Mucosa of descending colon (tissue), 3 donors: ENCODE measurements at regions not wholly inside any gene's neighbourhood (a gene's known extent, or its start where the extent isn't known, plus 50 kb on each side); places are given as distances from the start of the nearest gene placed in this dataset.

Experiments used
- ATAC-seq: fragments of 200-7000 bp; cut with Tn5 transposase; one replicate; pipeline ENCODE4 v1.9.1; 2020; ENCODE audit warnings: mild to moderate bottlenecking, moderate library complexity
- DNase-seq, 3 donors: peaks; one replicate each; pipeline ENCODE4 v3.0.0-alpha.2; 2020
- H3K36me3 ChIP-seq: fragments of 200-600 bp; one replicate; pipeline ENCODE4 v1.8.0; 2021; ENCODE audit warnings: low read depth, mild to moderate bottlenecking
- H3K4me1 ChIP-seq: fragments of 200-600 bp; one replicate; pipeline ENCODE4 v1.8.0; 2021; ENCODE audit warnings: low read depth, mild to moderate bottlenecking
- H3K4me3 ChIP-seq: fragments of 200-600 bp; one replicate; pipeline ENCODE4 v1.8.0; 2021; ENCODE audit warnings: mild to moderate bottlenecking
- H3K9me3 ChIP-seq: fragments of 200-600 bp; one replicate; pipeline ENCODE4 v1.8.0; 2021; ENCODE audit warnings: mild to moderate bottlenecking
- intact Hi-C, 2 donors: fragments of 100-400 bp; cut with DNase I in 1 of 2; cut with micrococcal nuclease in 1 of 2; formaldehyde crosslinking; loops; one replicate each; pipeline versions ENCODE4 v1.11.0 to v1.11.1; 2022; cut with DNase I, micrococcal nuclease
- TF ChIP-seq, protein P1 (sequence below): fragments of 200-600 bp; IDR thresholded peaks from one replicate; pipeline ENCODE4 v1.8.0; 2022; ENCODE audit warnings: antibody characterized with exemption, mild to moderate bottlenecking
- donor health status: DM: no; HTN: no; CAD: no; lungs with moderate emphysema.
- donor health status: DM: no; HTN: no; CAD: no.
- donor health status: DM: no; HTN: yes; CAD: no.

DNA sequence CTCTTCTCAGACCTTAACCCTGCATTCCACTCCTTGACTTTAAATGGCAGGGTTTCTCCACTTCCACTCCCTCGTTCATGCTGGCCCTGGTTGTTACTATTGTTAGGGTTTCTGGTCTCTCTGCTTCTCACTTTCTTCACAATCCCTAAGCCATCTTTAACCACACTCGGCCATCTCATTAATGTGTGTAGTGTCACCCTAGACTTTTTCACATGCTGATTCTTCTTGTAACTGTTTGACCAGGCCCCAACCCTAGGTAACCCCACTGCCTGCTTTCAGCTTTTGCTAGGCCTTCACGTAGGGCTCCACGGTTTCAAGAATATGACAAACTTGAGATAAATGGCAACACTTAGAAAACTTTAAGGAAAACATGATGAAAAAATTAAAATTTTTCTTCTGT lies 195.1 kb downstream of the IPO8 start:
- ATAC-seq: no peak
- intact Hi-C loops: no loop called here
- no peak overlapping the region for H3K4me3 ChIP-seq
- TF ChIP-seq, protein P1, sequence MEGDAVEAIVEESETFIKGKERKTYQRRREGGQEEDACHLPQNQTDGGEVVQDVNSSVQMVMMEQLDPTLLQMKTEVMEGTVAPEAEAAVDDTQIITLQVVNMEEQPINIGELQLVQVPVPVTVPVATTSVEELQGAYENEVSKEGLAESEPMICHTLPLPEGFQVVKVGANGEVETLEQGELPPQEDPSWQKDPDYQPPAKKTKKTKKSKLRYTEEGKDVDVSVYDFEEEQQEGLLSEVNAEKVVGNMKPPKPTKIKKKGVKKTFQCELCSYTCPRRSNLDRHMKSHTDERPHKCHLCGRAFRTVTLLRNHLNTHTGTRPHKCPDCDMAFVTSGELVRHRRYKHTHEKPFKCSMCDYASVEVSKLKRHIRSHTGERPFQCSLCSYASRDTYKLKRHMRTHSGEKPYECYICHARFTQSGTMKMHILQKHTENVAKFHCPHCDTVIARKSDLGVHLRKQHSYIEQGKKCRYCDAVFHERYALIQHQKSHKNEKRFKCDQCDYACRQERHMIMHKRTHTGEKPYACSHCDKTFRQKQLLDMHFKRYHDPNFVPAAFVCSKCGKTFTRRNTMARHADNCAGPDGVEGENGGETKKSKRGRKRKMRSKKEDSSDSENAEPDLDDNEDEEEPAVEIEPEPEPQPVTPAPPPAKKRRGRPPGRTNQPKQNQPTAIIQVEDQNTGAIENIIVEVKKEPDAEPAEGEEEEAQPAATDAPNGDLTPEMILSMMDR: no peak
- no peaks in the 10 kb centered on the region for H3K36me3 ChIP-seq
- no peaks in the 10 kb centered on the region for H3K9me3 ChIP-seq
- H3K4me1 ChIP-seq: no peaks in the 10 kb centered on the region
- DNase-seq: no peak

DNA sequence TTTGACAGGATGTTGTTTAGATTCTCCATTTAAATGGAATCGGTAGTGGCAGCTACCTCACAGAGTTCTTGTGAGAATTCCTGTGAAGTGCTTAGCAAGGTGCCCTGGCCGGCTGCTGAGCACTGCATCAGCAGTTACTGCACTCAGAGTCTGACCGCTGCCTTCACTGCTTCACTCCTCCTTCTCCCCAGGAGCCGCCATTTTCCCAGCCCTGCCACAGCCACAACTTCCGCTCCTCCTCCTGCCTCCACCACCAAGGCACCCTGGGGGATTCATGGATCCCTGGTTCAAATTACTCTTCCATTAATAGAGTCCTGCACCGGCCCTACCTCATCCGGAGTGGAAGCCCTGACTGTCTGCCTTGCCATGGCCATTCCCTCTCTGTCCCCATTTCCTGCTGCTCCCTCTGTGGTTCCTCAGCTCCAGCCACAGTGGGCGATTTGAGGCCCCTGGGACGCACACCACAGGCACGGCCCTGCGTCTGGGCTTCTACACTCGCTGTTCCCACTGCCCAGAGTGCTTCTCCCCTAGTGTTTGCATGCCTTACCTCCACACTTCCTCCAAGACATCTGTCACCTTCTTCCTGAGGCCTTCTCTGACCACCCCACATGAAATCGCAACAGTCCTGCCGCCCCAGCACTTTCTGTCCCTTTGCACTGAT lies 210.3 kb downstream of the IPO8 start:
- no peaks in the 10 kb centered on the region for H3K4me1 ChIP-seq
- no peaks in the 10 kb centered on the region for H3K9me3 ChIP-seq
- no peaks in the 10 kb centered on the region for H3K36me3 ChIP-seq
- intact Hi-C loops: no loop called here
- ATAC-seq (no peak), DNase-seq (no peak)
- no peak overlapping the region for H3K4me3 ChIP-seq
- TF ChIP-seq, protein P1: no peak

GRCh38 chr12:30484658-30485057 lies 211.0 kb downstream of the IPO8 start:
- H3K4me3 ChIP-seq: no peak overlapping the region
- no peaks in the 10 kb centered on the region for H3K9me3 ChIP-seq
- no peak for ATAC-seq
- H3K4me1 ChIP-seq: no peaks in the 10 kb centered on the region
- H3K36me3 ChIP-seq: no peaks in the 10 kb centered on the region
- intact Hi-C loops: no loop called here
- TF ChIP-seq, protein P1: no peak
- no peak for DNase-seq

- no peaks in the 10 kb centered on the region for H3K36me3 ChIP-seq
- H3K4me1 ChIP-seq: no peaks in the 10 kb centered on the region
- DNase-seq: no peak
- intact Hi-C loops: no loop called here
- ATAC-seq: no peak
- no peaks in the 10 kb centered on the region for H3K9me3 ChIP-seq
- TF ChIP-seq, protein P1: no peak
- H3K4me3 ChIP-seq: no peak overlapping the region
Observed at GRCh38 chr12:30482650-30483049, 213.0 kb downstream of the IPO8 start.

- Histone ChIP-seq H3K4me3 (no peak overlapping the region), H3K4me1 (no peaks in the 10 kb centered on the region), H3K9me3 (peaks cover 3% of the 10 kb centered on the region), H3K36me3 (no peaks in the 10 kb centered on the region)
- TF ChIP-seq, protein P1: no peak
- ATAC-seq (no peak), DNase-seq (no peak)
- intact Hi-C loops: no loop called here
Observed at GRCh38 chr12:30473274-30473673, 222.4 kb downstream of the IPO8 start.
